Neural progenitor cell (in vitro differentiated cells): ENCODE measurements at regions not wholly inside any gene's neighbourhood (a gene's known extent, or its start where the extent isn't known, plus 50 kb on each side); places are given as distances from the start of the nearest gene placed in this dataset.

ENCODE experiments used
- EZH2phosphoT487 ChIP-seq: fragments of 200-600 bp; sonication (generic); IDR thresholded peaks from 2 replicates; pipeline ENCODE4 v1.6.1; 2017; ENCODE audit warnings: antibody characterized with exemption
- TF ChIP-seq, protein P1 (sequence below): fragments of 200-600 bp; sonication (generic); IDR thresholded peaks from 2 replicates; pipeline ENCODE4 v1.5.1; 2017; ENCODE audit warnings: antibody characterized with exemption, mild to moderate bottlenecking

DNA sequence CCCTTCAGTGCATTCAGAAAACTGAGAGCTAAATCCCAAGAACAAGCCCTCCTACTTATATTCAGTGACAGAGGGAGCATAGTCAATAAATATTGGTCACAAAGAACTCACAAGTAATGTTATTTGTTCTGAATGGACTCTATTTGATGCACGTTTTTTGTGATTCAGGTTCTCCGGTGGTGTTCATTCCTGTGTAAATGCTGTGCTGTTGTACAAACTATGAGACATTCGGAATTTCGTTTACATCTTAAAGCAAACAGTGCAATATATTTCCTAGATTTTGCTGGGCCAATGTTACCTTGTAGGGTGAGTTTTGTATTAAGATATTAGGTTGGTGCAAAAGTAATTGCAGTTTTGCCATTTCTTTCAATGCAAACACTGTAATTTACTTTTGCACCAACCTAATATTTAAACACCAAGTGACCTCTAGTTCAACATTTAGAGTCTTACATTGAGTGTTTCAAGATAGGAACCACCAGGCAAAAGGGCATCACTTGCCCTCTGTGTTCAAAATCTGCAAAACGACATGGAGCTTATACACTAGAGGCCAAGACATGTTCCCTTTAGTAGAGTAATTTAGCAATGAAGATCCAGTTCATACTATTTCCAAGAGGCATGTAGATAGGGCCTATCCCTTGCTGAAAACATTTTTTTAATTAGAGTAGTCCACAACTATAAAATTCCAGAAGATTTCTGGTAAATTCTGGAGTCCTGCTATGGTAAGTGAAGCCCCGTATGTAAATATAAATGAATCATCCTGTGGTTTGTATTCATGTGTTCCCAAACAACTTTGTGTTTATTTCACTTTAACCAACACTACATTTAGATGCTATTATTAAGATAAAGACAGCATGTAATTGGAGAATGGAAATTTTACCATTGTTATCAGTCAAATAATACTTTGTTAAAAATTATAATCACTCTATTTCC, 444.0 kb upstream of the PTGER4 start:
- TF ChIP-seq, protein P1, sequence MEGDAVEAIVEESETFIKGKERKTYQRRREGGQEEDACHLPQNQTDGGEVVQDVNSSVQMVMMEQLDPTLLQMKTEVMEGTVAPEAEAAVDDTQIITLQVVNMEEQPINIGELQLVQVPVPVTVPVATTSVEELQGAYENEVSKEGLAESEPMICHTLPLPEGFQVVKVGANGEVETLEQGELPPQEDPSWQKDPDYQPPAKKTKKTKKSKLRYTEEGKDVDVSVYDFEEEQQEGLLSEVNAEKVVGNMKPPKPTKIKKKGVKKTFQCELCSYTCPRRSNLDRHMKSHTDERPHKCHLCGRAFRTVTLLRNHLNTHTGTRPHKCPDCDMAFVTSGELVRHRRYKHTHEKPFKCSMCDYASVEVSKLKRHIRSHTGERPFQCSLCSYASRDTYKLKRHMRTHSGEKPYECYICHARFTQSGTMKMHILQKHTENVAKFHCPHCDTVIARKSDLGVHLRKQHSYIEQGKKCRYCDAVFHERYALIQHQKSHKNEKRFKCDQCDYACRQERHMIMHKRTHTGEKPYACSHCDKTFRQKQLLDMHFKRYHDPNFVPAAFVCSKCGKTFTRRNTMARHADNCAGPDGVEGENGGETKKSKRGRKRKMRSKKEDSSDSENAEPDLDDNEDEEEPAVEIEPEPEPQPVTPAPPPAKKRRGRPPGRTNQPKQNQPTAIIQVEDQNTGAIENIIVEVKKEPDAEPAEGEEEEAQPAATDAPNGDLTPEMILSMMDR: no peak
- TF ChIP-seq EZH2phosphoT487: no peak
